ENCODE measurements at regions not wholly inside any gene's neighbourhood (a gene's known extent, or its start where the extent isn't known, plus 50 kb on each side); places are given as distances from the start of the nearest gene placed in this dataset.

GRCh38 chr22:26974914-26975803, 317.8 kb downstream of the MIAT start:
- no peaks in the 10 kb centered on the region for H3K9me3 ChIP-seq
- no peak for ATAC-seq
- no peaks in the 10 kb centered on the region for H3K4me1 ChIP-seq
- no peak for DNase-seq
- H3K4me3 ChIP-seq, result no peak overlapping the region
- intact Hi-C loops (cut with DNase I; ENCODE audit: low total_unique reads), result no loop called here
- H3K27ac ChIP-seq, result no peak overlapping the region
- peaks cover 12 to 20% (median 19%) of the 10 kb centered on the region in 3 donors for H3K27me3 ChIP-seq
- no peaks in the 10 kb centered on the region for H3K36me3 ChIP-seq
- in situ Hi-C loops (cut with MboI; ENCODE audit: low sequenced_read_pairs in 4 of 4), result loop anchor here in 1 of 4 donors (10.0 kb wide), 1 partner anchor 170 kb away; no protein-coding TSS in a partner anchor
- TF ChIP-seq CTCF (IDR thresholded peaks at IDR 0.05 in 4 of 5, conservative IDR thresholded peaks at IDR 0.05 in 1 of 5) (no peak), POLR2A (IDR thresholded peaks at IDR 0.05) (no peak)

- in situ Hi-C loops (cut with MboI; ENCODE audit: low sequenced_read_pairs in 4 of 4) (loop anchor here in 1 of 4 donors (10.0 kb wide), 1 partner anchor 171 kb away; no protein-coding TSS in a partner anchor), intact Hi-C loops (cut with DNase I; ENCODE audit: low total_unique reads) (no loop called here)
- no peak for DNase-seq
- ATAC-seq, result no peak
- Histone ChIP-seq H3K36me3 (no peaks in the 10 kb centered on the region), H3K9me3 (no peaks in the 10 kb centered on the region), H3K4me3 (no peak overlapping the region), H3K4me1 (no peaks in the 10 kb centered on the region), H3K27me3 (peaks cover 12 to 21% (median 13%) of the 10 kb centered on the region in 3 donors), H3K27ac (no peak overlapping the region)
- TF ChIP-seq POLR2A (IDR thresholded peaks at IDR 0.05) (no peak), CTCF (IDR thresholded peaks at IDR 0.05 in 4 of 5, conservative IDR thresholded peaks at IDR 0.05 in 1 of 5) (no peak)
Observed at GRCh38 chr22:26975865-26976264, 318.5 kb downstream of the MIAT start.

GRCh38 chr22:26977741-26978376, 320.5 kb downstream of the MIAT start:
- ATAC-seq, result no peak
- DNase-seq, result no peak
- TF ChIP-seq CTCF (IDR thresholded peaks at IDR 0.05 in 4 of 5, conservative IDR thresholded peaks at IDR 0.05 in 1 of 5) (no peak), POLR2A (IDR thresholded peaks at IDR 0.05) (no peak)
- in situ Hi-C loops (cut with MboI; ENCODE audit: low sequenced_read_pairs in 4 of 4), result loop anchor here in 1 of 4 donors (10.0 kb wide), 1 partner anchor 173 kb away; no protein-coding TSS in a partner anchor
- intact Hi-C loops (cut with DNase I; ENCODE audit: low total_unique reads), result no loop called here
- peaks cover 4 to 20% (median 9%) of the 10 kb centered on the region in 3 donors for H3K27me3 ChIP-seq
- H3K36me3 ChIP-seq, result no peaks in the 10 kb centered on the region
- no peak overlapping the region for H3K4me3 ChIP-seq
- H3K27ac ChIP-seq, result no peak overlapping the region
- no peaks in the 10 kb centered on the region for H3K4me1 ChIP-seq
- H3K9me3 ChIP-seq, result no peaks in the 10 kb centered on the region

- Histone ChIP-seq H3K4me1 (no peaks in the 10 kb centered on the region), H3K9me3 (no peaks in the 10 kb centered on the region), H3K4me3 (no peak overlapping the region), H3K36me3 (no peaks in the 10 kb centered on the region), H3K27ac (no peak overlapping the region), H3K27me3 (peaks cover 4 to 20% (median 9%) of the 10 kb centered on the region in 3 donors)
- in situ Hi-C loops (cut with MboI; ENCODE audit: low sequenced_read_pairs in 4 of 4), result loop anchor here in 1 of 4 donors (10.0 kb wide), 1 partner anchor 174 kb away; no protein-coding TSS in a partner anchor
- DNase-seq, result no peak
- TF ChIP-seq CTCF (IDR thresholded peaks at IDR 0.05 in 4 of 5, conservative IDR thresholded peaks at IDR 0.05 in 1 of 5) (no peak), POLR2A (IDR thresholded peaks at IDR 0.05) (no peak)
- intact Hi-C loops (cut with DNase I; ENCODE audit: low total_unique reads), result no loop called here
- no peak for ATAC-seq
Observed at GRCh38 chr22:26979294-26979693, 321.9 kb downstream of the MIAT start.

All from gastrocnemius medialis (tissue), 4 donors.